A673 (cell line): ENCODE measurements at regions not wholly inside any gene's neighbourhood (a gene's known extent, or its start where the extent isn't known, plus 50 kb on each side); places are given as distances from the start of the nearest gene placed in this dataset.

ENCODE experiments used
- BruUV-seq: library from RNA; stranded (reverse); fragments of 400-500 nt; replicated peaks from 2 replicates; lab custom pipeline; 2021; lab: Mats Ljungman, UMichigan
- CTCF ChIA-PET: fragments of 300-600 bp; sonication (Branson Sonifier 250); formaldehyde crosslinking; loops from one replicate; lab custom pipeline; 2022; ENCODE audit warnings: antibody characterized with exemption; lab: Charles Lee
- POLR2A ChIA-PET: fragments of 300-600 bp; sonication (Branson Sonifier 250); formaldehyde crosslinking; loops from one replicate; lab custom pipeline; 2022; ENCODE audit warnings: antibody characterized with exemption; ENCODE audit not compliant: low non-redundant PET; lab: Charles Lee
- DNase-seq: peaks from one replicate; pipeline ENCODE4 v3.0.0-alpha.2; 2015; ENCODE audit warnings: low spot score
- H3K27ac ChIP-seq: fragments of 200-600 bp; sonication (generic); 2 replicates; pipeline ENCODE4 v1.5.1; 2016; ENCODE audit warnings: mixed run types, low read depth, mild to moderate bottlenecking, mixed read lengths, antibody characterized with exemption, low read length; ENCODE audit not compliant: poor library complexity, severe bottlenecking
- H3K27me3 ChIP-seq: fragments of 200-600 bp; sonication (generic); replicated peaks from 2 replicates; pipeline ENCODE4 v1.6.1; 2017; ENCODE audit warnings: mixed run types, low read depth, mild to moderate bottlenecking, mixed read lengths, antibody characterized with exemption, low read length; ENCODE audit not compliant: insufficient read depth, poor library complexity
- H3K36me3 ChIP-seq: fragments of 200-600 bp; sonication (generic); 2 replicates; pipeline ENCODE4 v1.6.1; 2016; ENCODE audit warnings: mixed run types, mild to moderate bottlenecking, mixed read lengths, antibody characterized with exemption, low read length; ENCODE audit not compliant: insufficient read depth, poor library complexity, severe bottlenecking
- H3K4me1 ChIP-seq: fragments of 200-600 bp; sonication (generic); 2 replicates; pipeline ENCODE4 v1.6.1; 2017; ENCODE audit warnings: mixed run types, mild to moderate bottlenecking, mixed read lengths, antibody characterized with exemption, low read length; ENCODE audit not compliant: insufficient read depth, poor library complexity, severe bottlenecking
- H3K4me3 ChIP-seq: fragments of 200-600 bp; sonication (generic); 2 replicates; pipeline ENCODE4 v1.5.1; 2016; ENCODE audit warnings: low read depth, mixed run types, mild to moderate bottlenecking, mixed read lengths, low read length; ENCODE audit not compliant: poor library complexity, severe bottlenecking
- H3K9me3 ChIP-seq: fragments of 200-600 bp; sonication (generic); 2 replicates; pipeline ENCODE4 v1.6.1; 2016; ENCODE audit warnings: mixed run types, low read depth, mild to moderate bottlenecking, mixed read lengths, antibody characterized with exemption, low read length; ENCODE audit not compliant: poor library complexity, severe bottlenecking
- EZH2 ChIP-seq: fragments of 200-600 bp; sonication (generic); IDR thresholded peaks from 2 replicates; pipeline ENCODE4 v1.6.1; 2017; ENCODE audit warnings: borderline replicate concordance, low read depth, mild to moderate bottlenecking, mixed read lengths, antibody characterized with exemption, low read length; ENCODE audit not compliant: poor library complexity, severe bottlenecking
- intact Hi-C: fragments of 100-400 bp; cut with micrococcal nuclease; formaldehyde crosslinking; loops from one replicate; pipeline ENCODE4 v1.10.0; 2022; ENCODE audit not compliant: unreplicated experiment
- TF ChIP-seq, protein P1 (sequence below): fragments of 300-800, 200-600 bp; sonication (generic); conservative IDR thresholded peaks from 2 replicates; pipeline ENCODE4 v1.5.1; 2017; ENCODE audit warnings: low read depth, mild to moderate bottlenecking, antibody characterized with exemption, low read length, moderate library complexity, mixed read lengths

DNA sequence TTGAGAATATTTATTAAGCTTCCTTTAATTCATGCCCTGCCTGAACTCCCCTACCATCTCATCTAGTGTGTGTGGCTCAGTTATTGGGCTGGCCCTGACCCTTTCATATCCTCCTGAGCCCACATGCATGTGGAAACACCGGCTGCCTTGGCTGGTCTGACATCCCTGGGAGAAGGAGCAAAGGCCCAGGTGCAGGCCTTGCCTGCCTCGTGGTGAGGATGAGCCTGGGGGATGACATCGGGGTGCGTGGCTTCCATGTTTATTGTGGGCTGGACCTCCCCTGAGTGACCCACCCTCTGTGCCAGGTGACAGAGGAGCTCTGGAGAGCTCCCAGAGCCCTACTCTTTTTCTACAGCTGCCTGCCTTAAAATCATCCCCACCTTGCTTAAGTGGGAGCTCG lies 69.1 kb downstream of the FOXA2 start:
- POLR2A ChIA-PET = no interaction called here
- DNase-seq = no peak
- peaks cover 9% of the 10 kb centered on the region for H3K27me3 ChIP-seq

DNA sequence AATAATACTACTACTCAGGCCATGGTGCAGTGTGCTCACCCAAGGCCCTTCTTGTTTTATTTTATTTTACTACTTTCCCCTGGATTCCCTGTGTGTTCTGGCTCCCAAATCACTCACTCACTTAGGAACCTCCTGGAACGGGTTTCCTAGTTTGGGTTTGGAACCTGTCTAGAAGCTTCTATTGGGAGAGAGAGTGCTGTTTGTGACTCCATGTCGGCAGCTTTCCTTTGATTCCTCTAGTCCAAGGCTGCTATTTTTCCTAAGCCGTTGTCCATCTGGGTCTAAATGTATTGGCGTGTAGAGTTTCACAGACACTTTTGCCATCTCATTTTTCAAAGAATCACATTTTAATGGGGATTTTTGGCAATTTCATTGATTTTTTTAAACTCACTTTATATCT lies 70.8 kb downstream of the FOXA2 start:
- Histone ChIP-seq H3K27ac (no peak overlapping the region), H3K36me3 (no peaks in the 10 kb centered on the region), H3K4me1 (no peaks in the 10 kb centered on the region), H3K9me3 (no peaks in the 10 kb centered on the region), H3K27me3 (peaks cover 9% of the 10 kb centered on the region), H3K4me3 (no peak overlapping the region)
- DNase-seq = no peak
- ChIA-PET POLR2A (no interaction called here), CTCF (no interaction called here)
- TF ChIP-seq EZH2 = no peak
- TF ChIP-seq, protein P1, sequence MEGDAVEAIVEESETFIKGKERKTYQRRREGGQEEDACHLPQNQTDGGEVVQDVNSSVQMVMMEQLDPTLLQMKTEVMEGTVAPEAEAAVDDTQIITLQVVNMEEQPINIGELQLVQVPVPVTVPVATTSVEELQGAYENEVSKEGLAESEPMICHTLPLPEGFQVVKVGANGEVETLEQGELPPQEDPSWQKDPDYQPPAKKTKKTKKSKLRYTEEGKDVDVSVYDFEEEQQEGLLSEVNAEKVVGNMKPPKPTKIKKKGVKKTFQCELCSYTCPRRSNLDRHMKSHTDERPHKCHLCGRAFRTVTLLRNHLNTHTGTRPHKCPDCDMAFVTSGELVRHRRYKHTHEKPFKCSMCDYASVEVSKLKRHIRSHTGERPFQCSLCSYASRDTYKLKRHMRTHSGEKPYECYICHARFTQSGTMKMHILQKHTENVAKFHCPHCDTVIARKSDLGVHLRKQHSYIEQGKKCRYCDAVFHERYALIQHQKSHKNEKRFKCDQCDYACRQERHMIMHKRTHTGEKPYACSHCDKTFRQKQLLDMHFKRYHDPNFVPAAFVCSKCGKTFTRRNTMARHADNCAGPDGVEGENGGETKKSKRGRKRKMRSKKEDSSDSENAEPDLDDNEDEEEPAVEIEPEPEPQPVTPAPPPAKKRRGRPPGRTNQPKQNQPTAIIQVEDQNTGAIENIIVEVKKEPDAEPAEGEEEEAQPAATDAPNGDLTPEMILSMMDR = no peak
- BruUV-seq = no TSS peak
- intact Hi-C loops = no loop called here

More for the DNA sequence above, 69.1 kb downstream of the FOXA2 start:
- H3K4me3 ChIP-seq = no peak overlapping the region
- BruUV-seq = no TSS peak
- CTCF ChIA-PET = no interaction called here
- intact Hi-C loops = no loop called here
- H3K4me1 ChIP-seq = no peaks in the 10 kb centered on the region
- H3K27ac ChIP-seq = no peak overlapping the region
- no peaks in the 10 kb centered on the region for H3K36me3 ChIP-seq
- TF ChIP-seq EZH2 = no peak
- TF ChIP-seq, protein P1 = no peak
- no peaks in the 10 kb centered on the region for H3K9me3 ChIP-seq

DNA sequence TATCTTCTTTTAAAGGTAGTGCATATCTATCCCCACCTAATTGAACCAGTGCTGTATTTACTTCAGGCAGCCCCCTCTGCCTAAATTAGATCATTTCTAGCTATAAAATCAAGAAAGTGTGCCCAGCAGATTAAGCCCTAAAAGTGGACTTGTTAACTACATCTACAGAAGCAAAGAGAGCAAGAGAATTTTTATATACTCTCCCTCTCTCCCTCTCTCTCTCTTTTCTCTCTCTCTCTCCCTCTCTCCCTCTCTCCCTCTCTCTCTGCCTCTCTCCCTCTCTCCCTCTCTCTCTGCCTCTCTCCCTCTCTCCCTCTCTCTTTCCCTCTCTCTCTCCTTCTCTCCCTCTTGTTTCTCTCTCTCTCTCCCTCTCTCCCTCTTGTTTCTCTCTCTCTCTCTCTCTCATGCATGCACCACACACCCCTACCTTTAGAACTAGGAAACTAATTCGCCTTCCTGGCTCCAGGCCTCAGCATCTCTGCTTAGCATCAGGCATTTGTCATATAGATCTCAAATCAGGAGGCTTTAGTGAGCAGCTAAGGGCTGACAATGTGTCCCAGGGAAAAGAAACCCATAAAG lies 71.4 kb downstream of the FOXA2 start:
- ChIA-PET CTCF (no interaction called here), POLR2A (no interaction called here)
- Histone ChIP-seq H3K27ac (no peak overlapping the region), H3K27me3 (peaks cover 9% of the 10 kb centered on the region), H3K36me3 (no peaks in the 10 kb centered on the region), H3K9me3 (no peaks in the 10 kb centered on the region), H3K4me1 (no peaks in the 10 kb centered on the region), H3K4me3 (no peak overlapping the region)
- TF ChIP-seq, protein P1 = no peak
- TF ChIP-seq EZH2 = no peak
- no TSS peak for BruUV-seq
- no peak for DNase-seq
- intact Hi-C loops = no loop called here
